Stimulated activated CD8-positive, alpha-beta memory T cell treated with anti-CD3 and anti-CD28 coated beads, Interleukin-15, amount 100 ng/mL, for 48 hours (primary cell): ENCODE measurements at regions not wholly inside any gene's neighbourhood (a gene's known extent, or its start where the extent isn't known, plus 50 kb on each side); places are given as distances from the start of the nearest gene placed in this dataset.

Experiments
- DNase-seq, 2 donors: peaks; one replicate each; pipeline ENCODE4 v3.0.0-alpha.2; 2020; ENCODE audit warnings: low read depth in 2 of 2

GRCh38 chr9:105828171-105828570 lies 133.8 kb downstream of the TMEM38B start:
- no peak for DNase-seq

- no peak for DNase-seq
Measured at GRCh38 chr9:105828596-105829213, 134.4 kb downstream of the TMEM38B start.

GRCh38 chr9:105830461-105830860 lies 136.1 kb downstream of the TMEM38B start:
- no peak for DNase-seq

GRCh38 chr9:105832096-105832710 lies 137.9 kb downstream of the TMEM38B start:
- no peak for DNase-seq

- no peak for DNase-seq
Measured at GRCh38 chr9:105833271-105833975, 139.1 kb downstream of the TMEM38B start.

GRCh38 chr9:105834404-105834803 lies 140.1 kb downstream of the TMEM38B start:
- DNase-seq: no peak

- DNase-seq: no peak
Measured at GRCh38 chr9:105835721-105836120, 141.4 kb downstream of the TMEM38B start.

- no peak for DNase-seq
Measured at GRCh38 chr9:105836936-105837660, 142.8 kb downstream of the TMEM38B start.

GRCh38 chr9:105841562-105841961 lies 147.2 kb downstream of the TMEM38B start:
- DNase-seq: no peak

GRCh38 chr9:105842023-105842644 lies 147.8 kb downstream of the TMEM38B start:
- peak in 1 of 2 donors; percentile 5 for DNase-seq

GRCh38 chr9:105846825-105847224 lies 152.5 kb downstream of the TMEM38B start:
- DNase-seq: no peak

GRCh38 chr9:105850852-105851500 lies 156.6 kb downstream of the TMEM38B start:
- DNase-seq: no peak

GRCh38 chr9:105854026-105854782 lies 159.9 kb downstream of the TMEM38B start:
- DNase-seq: no peak

- no peak for DNase-seq
Measured at GRCh38 chr9:105854783-105855724, 160.7 kb downstream of the TMEM38B start.

GRCh38 chr9:105855987-105856386 lies 161.6 kb downstream of the TMEM38B start:
- no peak for DNase-seq

GRCh38 chr9:105858006-105858690 lies 163.8 kb downstream of the TMEM38B start:
- DNase-seq: no peak

GRCh38 chr9:105858877-105859276 lies 164.5 kb downstream of the TMEM38B start:
- DNase-seq: no peak

- DNase-seq: no peak
Measured at GRCh38 chr9:105859428-105860091, 165.2 kb downstream of the TMEM38B start.
